ENCODE measurements at regions not wholly inside any gene's neighbourhood (a gene's known extent, or its start where the extent isn't known, plus 50 kb on each side); places are given as distances from the start of the nearest gene placed in this dataset.

DNA sequence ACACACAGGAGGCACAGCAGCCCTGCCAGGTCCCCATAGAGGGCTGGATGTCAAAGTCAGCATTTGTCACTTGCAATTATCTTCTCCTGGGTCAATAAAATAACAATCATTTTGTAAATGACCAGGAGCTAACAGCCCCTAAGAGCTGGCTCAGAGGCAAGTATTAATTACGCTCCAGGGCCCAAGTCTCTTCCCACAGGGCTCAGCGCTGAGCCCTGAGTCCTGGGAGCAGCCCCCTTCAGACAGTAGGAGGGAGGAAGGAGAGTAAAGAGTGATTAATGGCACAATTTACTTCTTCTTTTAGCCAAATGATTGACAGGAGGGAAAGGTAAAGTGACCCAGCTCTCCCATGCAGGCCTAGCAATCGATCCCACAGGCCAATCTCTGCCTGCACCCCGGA is 99.0 kb upstream of the DRD2 start:
- Histone ChIP-seq H3K4me2 (replicated peaks; ENCODE audit: extremely low read depth, low read length, poor library complexity, severe bottlenecking) (no peak overlapping the region), H3K4me1 (ENCODE audit: control insufficient read depth in 1 of 2, insufficient read depth in 2 of 2, low read length in 2 of 2) (no peaks in the 10 kb centered on the region), H3K9me3 (replicated peaks in 1 of 2; ENCODE audit: control insufficient read depth in 1 of 2, insufficient read depth in 1 of 2, low read length in 2 of 2) (no peaks in the 10 kb centered on the region), H3K4me3 (replicated peaks in 1 of 3; ENCODE audit: low read depth in 2 of 3, low read length in 3 of 3) (no peak overlapping the region), H2AFZ (ENCODE audit: insufficient read depth, low read depth, low read length, poor library complexity, severe bottlenecking) (no peak overlapping the region), H3K27me3 (ENCODE audit: control insufficient read depth in 2 of 2, insufficient read depth in 2 of 2, low read length in 2 of 2) (peaks cover 0 to 3% of the 10 kb centered on the region in 2 donors), H3K36me3 (replicated peaks in 1 of 2; ENCODE audit: control insufficient read depth in 1 of 2, insufficient read depth in 2 of 2, low read length in 2 of 2) (no peaks in the 10 kb centered on the region), H3K79me2 (ENCODE audit: insufficient read depth, low read length) (no peaks in the 10 kb centered on the region), H3K9ac (ENCODE audit: insufficient read depth, low read length, poor library complexity, severe bottlenecking) (no peak overlapping the region), H3K27ac (ENCODE audit: low read depth in 1 of 2, low read length in 2 of 2) (no peak overlapping the region), H4K20me1 (ENCODE audit: insufficient read depth, low read length) (no peaks in the 10 kb centered on the region)
- no peaks in the 10 kb centered on the region for H3K4me1 Mint-ChIP-seq
- H3K27me3 Mint-ChIP-seq (ENCODE audit: low read depth in 3 of 3), result peaks cover 6 to 12% (median 7%) of the 10 kb centered on the region in 3 donors
- H3K36me3 Mint-ChIP-seq, result no peaks in the 10 kb centered on the region
- TF ChIP-seq, protein P1, sequence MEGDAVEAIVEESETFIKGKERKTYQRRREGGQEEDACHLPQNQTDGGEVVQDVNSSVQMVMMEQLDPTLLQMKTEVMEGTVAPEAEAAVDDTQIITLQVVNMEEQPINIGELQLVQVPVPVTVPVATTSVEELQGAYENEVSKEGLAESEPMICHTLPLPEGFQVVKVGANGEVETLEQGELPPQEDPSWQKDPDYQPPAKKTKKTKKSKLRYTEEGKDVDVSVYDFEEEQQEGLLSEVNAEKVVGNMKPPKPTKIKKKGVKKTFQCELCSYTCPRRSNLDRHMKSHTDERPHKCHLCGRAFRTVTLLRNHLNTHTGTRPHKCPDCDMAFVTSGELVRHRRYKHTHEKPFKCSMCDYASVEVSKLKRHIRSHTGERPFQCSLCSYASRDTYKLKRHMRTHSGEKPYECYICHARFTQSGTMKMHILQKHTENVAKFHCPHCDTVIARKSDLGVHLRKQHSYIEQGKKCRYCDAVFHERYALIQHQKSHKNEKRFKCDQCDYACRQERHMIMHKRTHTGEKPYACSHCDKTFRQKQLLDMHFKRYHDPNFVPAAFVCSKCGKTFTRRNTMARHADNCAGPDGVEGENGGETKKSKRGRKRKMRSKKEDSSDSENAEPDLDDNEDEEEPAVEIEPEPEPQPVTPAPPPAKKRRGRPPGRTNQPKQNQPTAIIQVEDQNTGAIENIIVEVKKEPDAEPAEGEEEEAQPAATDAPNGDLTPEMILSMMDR (IDR thresholded peaks at IDR 0.05), result no peak
- H3K27ac Mint-ChIP-seq, result no peak overlapping the region
- H3K4me3 Mint-ChIP-seq, result no peak overlapping the region
- DNase-seq, result no peak
- WGBS (ENCODE audit: insufficient coverage), result 78% methylated on average over 1 of the region's 4 CpGs
- intact Hi-C loops (cut with micrococcal nuclease), result no loop called here
- peaks cover 0 to 3% (median 0%) of the 10 kb centered on the region in 7 donors for H3K9me3 Mint-ChIP-seq

GRCh38 chr11:113572136-113572735 is 97.0 kb upstream of the DRD2 start:
- Histone ChIP-seq H3K4me1 (ENCODE audit: control insufficient read depth in 1 of 2, insufficient read depth in 2 of 2, low read length in 2 of 2) (no peaks in the 10 kb centered on the region), H3K9me3 (replicated peaks in 1 of 2; ENCODE audit: control insufficient read depth in 1 of 2, insufficient read depth in 1 of 2, low read length in 2 of 2) (no peaks in the 10 kb centered on the region), H3K4me3 (replicated peaks in 1 of 3; ENCODE audit: low read depth in 2 of 3, low read length in 3 of 3) (no peak overlapping the region), H3K27me3 (ENCODE audit: control insufficient read depth in 2 of 2, insufficient read depth in 2 of 2, low read length in 2 of 2) (peaks cover 0 to 3% of the 10 kb centered on the region in 2 donors), H3K36me3 (replicated peaks in 1 of 2; ENCODE audit: control insufficient read depth in 1 of 2, insufficient read depth in 2 of 2, low read length in 2 of 2) (no peaks in the 10 kb centered on the region), H3K79me2 (ENCODE audit: insufficient read depth, low read length) (no peaks in the 10 kb centered on the region), H2AFZ (ENCODE audit: insufficient read depth, low read depth, low read length, poor library complexity, severe bottlenecking) (no peak overlapping the region), H3K4me2 (replicated peaks; ENCODE audit: extremely low read depth, low read length, poor library complexity, severe bottlenecking) (no peak overlapping the region), H3K27ac (ENCODE audit: low read depth in 1 of 2, low read length in 2 of 2) (no peak overlapping the region), H4K20me1 (ENCODE audit: insufficient read depth, low read length) (no peaks in the 10 kb centered on the region), H3K9ac (ENCODE audit: insufficient read depth, low read length, poor library complexity, severe bottlenecking) (no peak overlapping the region)
- no CpG with 5 or more reads among the region's 4 CpGs for WGBS (ENCODE audit: insufficient coverage)
- Mint-ChIP-seq H3K4me3 (no peak overlapping the region), H3K27me3 (ENCODE audit: low read depth in 3 of 3) (peaks cover 5 to 8% (median 6%) of the 10 kb centered on the region in 3 donors), H3K27ac (no peak overlapping the region), H3K4me1 (no peaks in the 10 kb centered on the region), H3K9me3 (peaks cover 0 to 3% (median 0%) of the 10 kb centered on the region in 7 donors), H3K36me3 (no peaks in the 10 kb centered on the region)
- intact Hi-C loops (cut with micrococcal nuclease), result no loop called here
- TF ChIP-seq, protein P1 (IDR thresholded peaks at IDR 0.05), result no peak
- no peak for DNase-seq
